Fibroblast of lung (primary cell): ENCODE measurements at regions not wholly inside any gene's neighbourhood (a gene's known extent, or its start where the extent isn't known, plus 50 kb on each side); places are given as distances from the start of the nearest gene placed in this dataset.

Experiments
- CTCF ChIP-seq, 2 donors: IDR thresholded peaks in 1 of 2; conservative IDR thresholded peaks in 1 of 2; 1 replicate in 1 of 2; 2 replicates in 1 of 2; pipeline ENCODE4 v1.5.1; 2011 to 2012; ENCODE audit warnings: low read length in 2 of 2, control low read depth in 1 of 2, inconsistent platforms in 1 of 2, low read depth in 1 of 2, mild to moderate bottlenecking in 1 of 2
- EZH2 ChIP-seq: IDR thresholded peaks from 2 replicates; pipeline ENCODE4 v1.5.1; 2012; ENCODE audit warnings: low read length, control low read depth, mild to moderate bottlenecking; ENCODE audit errors: missing control alignments

GRCh38 chr2:200736646-200737274 is 75.0 kb upstream of the BZW1 start:
- TF ChIP-seq CTCF (conservative IDR thresholded peaks at IDR 0.05 in 1 of 2, IDR thresholded peaks at IDR 0.05 in 1 of 2; ENCODE audit: low read depth in 1 of 2, low read length in 2 of 2) (no peak), EZH2 (no peak)
